ENCODE measurements at regions not wholly inside any gene's neighbourhood (a gene's known extent, or its start where the extent isn't known, plus 50 kb on each side); places are given as distances from the start of the nearest gene placed in this dataset.
"Not testable (repeated sequence)": the region's sequence is repeated elsewhere in the genome, so short reads cannot be mapped to it uniquely, and the experiment has no call there.

- no peak overlapping the region for H3K27ac ChIP-seq
- no peaks in the 10 kb centered on the region for H3K27me3 ChIP-seq
- DNase-seq (ENCODE audit: low spot score in 2 of 2) = no peak
- H3K4me3 ChIP-seq = no peak overlapping the region
- WGBS, 2 donors = 69 to 70% methylated on average over 2 of the region's 2 CpGs
- H3K36me3 ChIP-seq = no peaks in the 10 kb centered on the region
- H3K9me3 ChIP-seq = no peaks in the 10 kb centered on the region
- no peaks in the 10 kb centered on the region for H3K4me1 ChIP-seq
- no peak for TF ChIP-seq POLR2A (IDR thresholded peaks at IDR 0.05)
- TF ChIP-seq EP300 (IDR thresholded peaks at IDR 0.05) = no peak
- TF ChIP-seq CTCF (IDR thresholded peaks at IDR 0.05) = no peak
Observed at GRCh38 chr5:101047181-101047580, 144.1 kb upstream of the ST8SIA4 start.

- Histone ChIP-seq H3K4me1 (no peaks in the 10 kb centered on the region), H3K27me3 (no peaks in the 10 kb centered on the region), H3K36me3 (no peaks in the 10 kb centered on the region), H3K4me3 (no peak overlapping the region), H3K27ac (no peak overlapping the region), H3K9me3 (no peaks in the 10 kb centered on the region)
- no peak for DNase-seq (ENCODE audit: low spot score in 2 of 2)
- WGBS, 2 donors = 75 to 78% methylated on average over 3 of the region's 3 CpGs
- TF ChIP-seq CTCF (IDR thresholded peaks at IDR 0.05) (peak in 1 of 5 experiments; percentile 15), EP300 (IDR thresholded peaks at IDR 0.05) (no peak)
Observed at GRCh38 chr5:101045689-101046088, 142.6 kb upstream of the ST8SIA4 start.

GRCh38 chr5:101040002-101040401 lies 136.9 kb upstream of the ST8SIA4 start:
- not testable (repeated sequence) for H3K9me3 ChIP-seq; H3K4me3 ChIP-seq; H3K27ac ChIP-seq; DNase-seq (ENCODE audit: low spot score in 2 of 2); H3K4me1 ChIP-seq; H3K36me3 ChIP-seq; H3K27me3 ChIP-seq

- no peak overlapping the region for H3K4me3 ChIP-seq
- H3K9me3 ChIP-seq = no peaks in the 10 kb centered on the region
- H3K36me3 ChIP-seq = no peaks in the 10 kb centered on the region
- TF ChIP-seq POLR2A (IDR thresholded peaks at IDR 0.05) = no peak
- TF ChIP-seq EP300 (IDR thresholded peaks at IDR 0.05) = no peak
- no peak for TF ChIP-seq CTCF (IDR thresholded peaks at IDR 0.05)
- no peaks in the 10 kb centered on the region for H3K4me1 ChIP-seq
- H3K27ac ChIP-seq = no peak overlapping the region
- DNase-seq (ENCODE audit: low spot score in 2 of 2) = no peak
- no peaks in the 10 kb centered on the region for H3K27me3 ChIP-seq
- WGBS, 2 donors = 65 to 67% methylated on average over 4 of the region's 4 CpGs
Observed at GRCh38 chr5:101036778-101037177, 133.7 kb upstream of the ST8SIA4 start.

- 93 to 98% methylated on average over 3 of the region's 3 CpGs for WGBS, 2 donors
- H3K4me1 ChIP-seq = no peaks in the 10 kb centered on the region
- no peak overlapping the region for H3K27ac ChIP-seq
- TF ChIP-seq CTCF (IDR thresholded peaks at IDR 0.05) (no peak), EP300 (IDR thresholded peaks at IDR 0.05) (no peak), POLR2A (IDR thresholded peaks at IDR 0.05) (no peak)
- H3K36me3 ChIP-seq = no peaks in the 10 kb centered on the region
- no peaks in the 10 kb centered on the region for H3K9me3 ChIP-seq
- no peak for DNase-seq (ENCODE audit: low spot score in 2 of 2)
- no peak overlapping the region for H3K4me3 ChIP-seq
- H3K27me3 ChIP-seq = no peaks in the 10 kb centered on the region
Observed at GRCh38 chr5:101035425-101035824, 132.3 kb upstream of the ST8SIA4 start.

- TF ChIP-seq POLR2A (IDR thresholded peaks at IDR 0.05) (no peak), EP300 (IDR thresholded peaks at IDR 0.05) (no peak), CTCF (IDR thresholded peaks at IDR 0.05) (no peak)
- H3K27ac ChIP-seq = no peak overlapping the region
- H3K4me3 ChIP-seq = no peak overlapping the region
- H3K4me1 ChIP-seq = no peaks in the 10 kb centered on the region
- H3K9me3 ChIP-seq = no peaks in the 10 kb centered on the region
- no peaks in the 10 kb centered on the region for H3K27me3 ChIP-seq
- no peak for DNase-seq (ENCODE audit: low spot score in 2 of 2)
- H3K36me3 ChIP-seq = no peaks in the 10 kb centered on the region
- 66 to 82% methylated on average over 2 of the region's 2 CpGs for WGBS, 2 donors
Observed at GRCh38 chr5:101024299-101024698, 121.2 kb upstream of the ST8SIA4 start.
